Gastrocnemius medialis (tissue), 4 donors: ENCODE measurements at regions not wholly inside any gene's neighbourhood (a gene's known extent, or its start where the extent isn't known, plus 50 kb on each side); places are given as distances from the start of the nearest gene placed in this dataset.

Experiments
- POLR2A ChIP-seq, 2 donors: fragments of 450-650 bp; IDR thresholded peaks; one replicate each; pipeline ENCODE4 v1.6.1; 2017; ENCODE audit warnings: antibody characterized with exemption in 2 of 2, mild to moderate bottlenecking in 2 of 2, moderate library complexity in 2 of 2
- TF ChIP-seq, protein P1 (sequence below), 5 experiments: fragments of 450-650 bp in 3 of 5; fragments of 200-600 bp in 2 of 5; sonication (generic) in 2 of 5; IDR thresholded peaks in 4 of 5; conservative IDR thresholded peaks in 1 of 5; 1 replicate in 4 of 5; 2 replicates in 1 of 5; pipeline ENCODE4 v1.5.1; 2016 to 2019; ENCODE audit warnings: antibody characterized with exemption in 5 of 5, mild to moderate bottlenecking in 3 of 5, moderate library complexity in 3 of 5

- TF ChIP-seq, protein P1, sequence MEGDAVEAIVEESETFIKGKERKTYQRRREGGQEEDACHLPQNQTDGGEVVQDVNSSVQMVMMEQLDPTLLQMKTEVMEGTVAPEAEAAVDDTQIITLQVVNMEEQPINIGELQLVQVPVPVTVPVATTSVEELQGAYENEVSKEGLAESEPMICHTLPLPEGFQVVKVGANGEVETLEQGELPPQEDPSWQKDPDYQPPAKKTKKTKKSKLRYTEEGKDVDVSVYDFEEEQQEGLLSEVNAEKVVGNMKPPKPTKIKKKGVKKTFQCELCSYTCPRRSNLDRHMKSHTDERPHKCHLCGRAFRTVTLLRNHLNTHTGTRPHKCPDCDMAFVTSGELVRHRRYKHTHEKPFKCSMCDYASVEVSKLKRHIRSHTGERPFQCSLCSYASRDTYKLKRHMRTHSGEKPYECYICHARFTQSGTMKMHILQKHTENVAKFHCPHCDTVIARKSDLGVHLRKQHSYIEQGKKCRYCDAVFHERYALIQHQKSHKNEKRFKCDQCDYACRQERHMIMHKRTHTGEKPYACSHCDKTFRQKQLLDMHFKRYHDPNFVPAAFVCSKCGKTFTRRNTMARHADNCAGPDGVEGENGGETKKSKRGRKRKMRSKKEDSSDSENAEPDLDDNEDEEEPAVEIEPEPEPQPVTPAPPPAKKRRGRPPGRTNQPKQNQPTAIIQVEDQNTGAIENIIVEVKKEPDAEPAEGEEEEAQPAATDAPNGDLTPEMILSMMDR (IDR thresholded peaks at IDR 0.05 in 4 of 5, conservative IDR thresholded peaks at IDR 0.05 in 1 of 5): no peak
- no peak for TF ChIP-seq POLR2A (IDR thresholded peaks at IDR 0.05)
Observed at GRCh38 chr7:135859538-135859937, 110.9 kb upstream of the FAM180A start.
